ENCODE measurements at regions not wholly inside any gene's neighbourhood (a gene's known extent, or its start where the extent isn't known, plus 50 kb on each side); places are given as distances from the start of the nearest gene placed in this dataset.

DNA sequence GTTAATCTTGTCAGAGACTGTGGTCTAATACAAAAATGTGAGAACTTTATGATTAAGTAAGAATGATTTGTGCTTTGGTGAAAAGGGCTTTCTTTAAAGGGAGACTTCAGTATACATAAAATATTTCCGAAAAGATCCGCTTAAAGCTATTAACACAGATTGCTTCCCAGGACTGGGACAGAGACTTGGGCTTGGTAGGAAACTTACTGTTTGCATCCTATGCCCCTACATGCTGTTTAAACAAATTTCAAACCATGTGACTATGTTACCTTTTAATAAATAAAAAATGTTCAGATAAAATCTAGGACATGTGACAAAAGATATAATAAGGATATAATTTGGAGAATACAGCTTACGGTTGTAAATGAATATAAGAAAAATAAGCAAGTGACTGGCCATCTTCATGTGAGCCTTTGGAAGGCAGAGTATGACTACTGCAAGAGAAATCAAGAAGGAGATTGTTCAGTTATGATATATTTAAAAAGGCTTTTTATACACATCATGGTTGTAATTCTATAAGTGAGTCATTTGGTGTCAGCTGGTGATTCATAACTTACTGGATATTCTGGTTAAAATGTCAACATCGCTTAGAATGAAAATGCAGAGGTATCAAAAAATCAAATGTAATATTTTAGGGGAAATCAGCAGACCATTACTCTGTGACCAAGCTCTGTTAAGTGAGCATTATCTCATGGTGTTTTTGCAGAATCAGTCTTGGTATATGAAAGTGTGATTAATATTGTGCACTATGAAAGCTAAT is 234.7 kb upstream of the E2F7 start:
- DNase-seq (ENCODE audit: insufficient read length, low spot score), result no peak
- FAIRE-seq, result no peak
- TF ChIP-seq PAX5 (IDR thresholded peaks at IDR 0.05; ENCODE audit: insufficient read depth, low read length, severe bottlenecking) (no peak), SPI1 (IDR thresholded peaks at IDR 0.05; ENCODE audit: low read depth, low read length) (no peak), POLR2A (IDR thresholded peaks at IDR 0.05; ENCODE audit: low read depth, low read length) (no peak), TAF1 (IDR thresholded peaks at IDR 0.05; ENCODE audit: low read depth, low read length) (no peak), POLR2AphosphoS5 (IDR thresholded peaks at IDR 0.05; ENCODE audit: low read depth, low read length) (no peak), POU2F2 (IDR thresholded peaks at IDR 0.05; ENCODE audit: low read depth, low read length) (no peak)

- FAIRE-seq (no peak), DNase-seq (ENCODE audit: insufficient read length, low spot score) (no peak)
- TF ChIP-seq POLR2A (IDR thresholded peaks at IDR 0.05; ENCODE audit: low read depth, low read length) (no peak), POU2F2 (IDR thresholded peaks at IDR 0.05; ENCODE audit: low read depth, low read length) (no peak), PAX5 (IDR thresholded peaks at IDR 0.05; ENCODE audit: insufficient read depth, low read length, severe bottlenecking) (no peak), SPI1 (IDR thresholded peaks at IDR 0.05; ENCODE audit: low read depth, low read length) (no peak), POLR2AphosphoS5 (IDR thresholded peaks at IDR 0.05; ENCODE audit: low read depth, low read length) (no peak), TAF1 (IDR thresholded peaks at IDR 0.05; ENCODE audit: low read depth, low read length) (no peak)
These were observed 233.6 kb upstream of the E2F7 start for GRCh38 chr12:77299001-77299400.

DNA sequence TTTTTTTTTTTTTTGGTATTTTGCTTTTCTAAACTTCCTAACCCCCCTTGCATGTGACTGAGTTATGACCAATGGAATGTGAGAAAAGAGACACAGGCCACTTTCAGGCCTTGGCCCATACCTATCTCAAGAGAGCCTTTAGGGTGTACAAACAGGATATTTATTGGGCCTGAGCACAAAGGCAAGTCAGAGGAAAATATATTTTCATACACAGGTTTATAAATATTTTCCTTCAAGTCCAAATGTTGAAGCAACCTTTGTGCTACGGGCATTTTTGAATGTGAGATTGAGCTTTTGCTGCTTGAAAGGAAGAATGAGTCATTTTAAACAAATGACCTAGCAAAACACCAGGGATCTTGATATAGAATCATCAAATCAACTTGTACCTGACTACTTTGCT is 228.6 kb upstream of the E2F7 start:
- no peak for DNase-seq (ENCODE audit: insufficient read length, low spot score)
- no peak for TF ChIP-seq TAF1 (IDR thresholded peaks at IDR 0.05; ENCODE audit: low read depth, low read length)
- TF ChIP-seq POU2F2 (IDR thresholded peaks at IDR 0.05; ENCODE audit: low read depth, low read length), result no peak
- TF ChIP-seq SPI1 (IDR thresholded peaks at IDR 0.05; ENCODE audit: low read depth, low read length), result no peak
- TF ChIP-seq PAX5 (IDR thresholded peaks at IDR 0.05; ENCODE audit: insufficient read depth, low read length, severe bottlenecking), result no peak
- TF ChIP-seq POLR2AphosphoS5 (IDR thresholded peaks at IDR 0.05; ENCODE audit: low read depth, low read length), result no peak
- no peak for TF ChIP-seq POLR2A (IDR thresholded peaks at IDR 0.05; ENCODE audit: low read depth, low read length)
- FAIRE-seq, result no peak

- no peak for FAIRE-seq
- DNase-seq (ENCODE audit: insufficient read length, low spot score), result no peak
- no peak for TF ChIP-seq SPI1 (IDR thresholded peaks at IDR 0.05; ENCODE audit: low read depth, low read length)
- TF ChIP-seq POLR2A (IDR thresholded peaks at IDR 0.05; ENCODE audit: low read depth, low read length), result no peak
- TF ChIP-seq PAX5 (IDR thresholded peaks at IDR 0.05; ENCODE audit: insufficient read depth, low read length, severe bottlenecking), result no peak
- TF ChIP-seq POU2F2 (IDR thresholded peaks at IDR 0.05; ENCODE audit: low read depth, low read length), result no peak
- TF ChIP-seq TAF1 (IDR thresholded peaks at IDR 0.05; ENCODE audit: low read depth, low read length), result no peak
- no peak for TF ChIP-seq POLR2AphosphoS5 (IDR thresholded peaks at IDR 0.05; ENCODE audit: low read depth, low read length)
These were observed 209.6 kb upstream of the E2F7 start for GRCh38 chr12:77274926-77275325.

- FAIRE-seq (no peak), DNase-seq (ENCODE audit: insufficient read length, low spot score) (no peak)
- TF ChIP-seq PAX5 (IDR thresholded peaks at IDR 0.05; ENCODE audit: insufficient read depth, low read length, severe bottlenecking) (no peak), POU2F2 (IDR thresholded peaks at IDR 0.05; ENCODE audit: low read depth, low read length) (no peak), TAF1 (IDR thresholded peaks at IDR 0.05; ENCODE audit: low read depth, low read length) (no peak), POLR2A (IDR thresholded peaks at IDR 0.05; ENCODE audit: low read depth, low read length) (no peak), POLR2AphosphoS5 (IDR thresholded peaks at IDR 0.05; ENCODE audit: low read depth, low read length) (no peak), SPI1 (IDR thresholded peaks at IDR 0.05; ENCODE audit: low read depth, low read length) (no peak)
These were observed 208.5 kb upstream of the E2F7 start for GRCh38 chr12:77273898-77274297.

GRCh38 chr12:77256956-77257355 is 191.6 kb upstream of the E2F7 start:
- no peak for TF ChIP-seq TAF1 (IDR thresholded peaks at IDR 0.05; ENCODE audit: low read depth, low read length)
- no peak for TF ChIP-seq PAX5 (IDR thresholded peaks at IDR 0.05; ENCODE audit: insufficient read depth, low read length, severe bottlenecking)
- no peak for TF ChIP-seq POLR2AphosphoS5 (IDR thresholded peaks at IDR 0.05; ENCODE audit: low read depth, low read length)
- TF ChIP-seq POLR2A (IDR thresholded peaks at IDR 0.05; ENCODE audit: low read depth, low read length), result no peak
- TF ChIP-seq POU2F2 (IDR thresholded peaks at IDR 0.05; ENCODE audit: low read depth, low read length), result no peak
- TF ChIP-seq SPI1 (IDR thresholded peaks at IDR 0.05; ENCODE audit: low read depth, low read length), result no peak
- FAIRE-seq (no peak), DNase-seq (ENCODE audit: insufficient read length, low spot score) (no peak)

DNA sequence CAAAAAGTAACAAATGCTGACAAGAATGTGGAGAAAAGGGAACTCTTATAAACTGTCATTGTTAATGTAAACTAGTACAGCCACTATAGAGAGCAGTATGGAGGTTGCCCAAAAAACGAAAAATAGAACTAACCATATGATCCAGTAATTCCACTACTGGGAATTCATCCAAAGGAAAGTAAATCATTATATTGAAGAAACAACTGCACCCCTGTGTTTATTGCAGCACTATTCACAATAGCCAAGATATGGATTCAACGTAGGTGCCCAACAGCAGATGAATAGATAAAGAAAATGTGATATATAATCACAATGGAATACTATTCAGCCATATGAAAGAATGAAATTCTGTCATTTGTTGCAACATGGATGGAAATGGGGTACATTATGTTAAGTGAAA is 188.0 kb upstream of the E2F7 start:
- TF ChIP-seq SPI1 (IDR thresholded peaks at IDR 0.05; ENCODE audit: low read depth, low read length), result no peak
- no peak for TF ChIP-seq POU2F2 (IDR thresholded peaks at IDR 0.05; ENCODE audit: low read depth, low read length)
- no peak for TF ChIP-seq TAF1 (IDR thresholded peaks at IDR 0.05; ENCODE audit: low read depth, low read length)
- no peak for TF ChIP-seq PAX5 (IDR thresholded peaks at IDR 0.05; ENCODE audit: insufficient read depth, low read length, severe bottlenecking)
- TF ChIP-seq POLR2A (IDR thresholded peaks at IDR 0.05; ENCODE audit: low read depth, low read length), result no peak
- no peak for TF ChIP-seq POLR2AphosphoS5 (IDR thresholded peaks at IDR 0.05; ENCODE audit: low read depth, low read length)
- DNase-seq (ENCODE audit: insufficient read length, low spot score) (no peak), FAIRE-seq (no peak)

GRCh38 chr12:77251799-77252198 is 186.4 kb upstream of the E2F7 start:
- no peak for TF ChIP-seq POLR2A (IDR thresholded peaks at IDR 0.05; ENCODE audit: low read depth, low read length)
- no peak for TF ChIP-seq SPI1 (IDR thresholded peaks at IDR 0.05; ENCODE audit: low read depth, low read length)
- no peak for TF ChIP-seq TAF1 (IDR thresholded peaks at IDR 0.05; ENCODE audit: low read depth, low read length)
- no peak for TF ChIP-seq POLR2AphosphoS5 (IDR thresholded peaks at IDR 0.05; ENCODE audit: low read depth, low read length)
- TF ChIP-seq POU2F2 (IDR thresholded peaks at IDR 0.05; ENCODE audit: low read depth, low read length), result no peak
- TF ChIP-seq PAX5 (IDR thresholded peaks at IDR 0.05; ENCODE audit: insufficient read depth, low read length, severe bottlenecking), result no peak
- FAIRE-seq, result no peak
- no peak for DNase-seq (ENCODE audit: insufficient read length, low spot score)

DNA sequence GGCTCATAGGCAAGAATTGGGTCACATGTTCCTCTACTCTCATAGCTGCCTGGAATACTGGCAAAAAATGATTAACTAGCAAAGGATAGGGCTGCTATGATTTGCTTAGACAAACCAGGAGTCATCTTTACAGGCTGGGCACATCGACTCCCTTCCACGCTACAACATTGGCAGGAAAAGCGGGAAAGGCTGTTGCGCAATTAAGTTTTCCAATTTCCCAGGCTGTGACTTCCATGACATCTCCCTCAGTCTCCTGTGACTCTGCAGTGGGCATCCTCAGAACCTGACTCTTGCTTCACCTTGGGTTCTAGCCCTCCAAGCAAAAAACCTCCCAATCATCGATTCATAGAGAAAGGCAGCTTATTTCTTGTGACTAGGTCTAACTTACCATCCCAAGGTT is 184.5 kb upstream of the E2F7 start:
- FAIRE-seq (no peak), DNase-seq (ENCODE audit: insufficient read length, low spot score) (no peak)
- no peak for TF ChIP-seq POLR2A (IDR thresholded peaks at IDR 0.05; ENCODE audit: low read depth, low read length)
- no peak for TF ChIP-seq PAX5 (IDR thresholded peaks at IDR 0.05; ENCODE audit: insufficient read depth, low read length, severe bottlenecking)
- TF ChIP-seq TAF1 (IDR thresholded peaks at IDR 0.05; ENCODE audit: low read depth, low read length), result no peak
- TF ChIP-seq SPI1 (IDR thresholded peaks at IDR 0.05; ENCODE audit: low read depth, low read length), result no peak
- TF ChIP-seq POLR2AphosphoS5 (IDR thresholded peaks at IDR 0.05; ENCODE audit: low read depth, low read length), result no peak
- TF ChIP-seq POU2F2 (IDR thresholded peaks at IDR 0.05; ENCODE audit: low read depth, low read length), result no peak
